ENCODE measurements at regions not wholly inside any gene's neighbourhood (a gene's known extent, or its start where the extent isn't known, plus 50 kb on each side); places are given as distances from the start of the nearest gene placed in this dataset.

- TF ChIP-seq CTCF (IDR thresholded peaks at IDR 0.05; ENCODE audit: low read depth, low read length, poor library complexity, severe bottlenecking) (no peak), EZH2phosphoT487 (IDR thresholded peaks at IDR 0.05; ENCODE audit: borderline replicate concordance, low read length) (no peak)
Observed at GRCh38 chr4:27844376-27844775, 983.7 kb downstream of the STIM2 start.

Measured in DOHH2 (cell line).